ENCODE measurements at regions not wholly inside any gene's neighbourhood (a gene's known extent, or its start where the extent isn't known, plus 50 kb on each side); places are given as distances from the start of the nearest gene placed in this dataset.
"Not testable (repeated sequence)": the region's sequence is repeated elsewhere in the genome, so short reads cannot be mapped to it uniquely, and the experiment has no call there.

- H3K27me3 Mint-ChIP-seq, result peaks cover 11% of the 10 kb centered on the region
- not testable (repeated sequence) for DNase-seq, H3K9me3 Mint-ChIP-seq, H3K27ac Mint-ChIP-seq, ATAC-seq, H3K4me1 Mint-ChIP-seq, H3K4me3 Mint-ChIP-seq
Measured at GRCh38 chr21:13825218-13825778, 215.7 kb downstream of the POTED start.

- H3K4me1 Mint-ChIP-seq, H3K27me3 Mint-ChIP-seq, ATAC-seq, H3K9me3 Mint-ChIP-seq, H3K27ac Mint-ChIP-seq, H3K4me3 Mint-ChIP-seq, DNase-seq: not testable (repeated sequence)
Measured at GRCh38 chr21:13820286-13820685, 210.7 kb downstream of the POTED start.

GRCh38 chr21:13812191-13812590 is 202.6 kb downstream of the POTED start:
- H3K27ac Mint-ChIP-seq, H3K4me1 Mint-ChIP-seq, H3K4me3 Mint-ChIP-seq, ATAC-seq, H3K27me3 Mint-ChIP-seq, H3K9me3 Mint-ChIP-seq, DNase-seq: not testable (repeated sequence)

GRCh38 chr21:13810559-13810958 is 201.0 kb downstream of the POTED start:
- H3K27me3 Mint-ChIP-seq, DNase-seq, H3K4me3 Mint-ChIP-seq, H3K9me3 Mint-ChIP-seq, H3K4me1 Mint-ChIP-seq, ATAC-seq, H3K27ac Mint-ChIP-seq: not testable (repeated sequence)

- not testable (repeated sequence) for H3K4me1 Mint-ChIP-seq, H3K27ac Mint-ChIP-seq, H3K27me3 Mint-ChIP-seq, H3K4me3 Mint-ChIP-seq, H3K9me3 Mint-ChIP-seq, DNase-seq
- ATAC-seq, result peak; percentile 48
Measured at GRCh38 chr21:13806444-13806843, 196.9 kb downstream of the POTED start.

- H3K9me3 Mint-ChIP-seq, H3K27ac Mint-ChIP-seq, H3K4me1 Mint-ChIP-seq, H3K4me3 Mint-ChIP-seq, ATAC-seq, H3K27me3 Mint-ChIP-seq, DNase-seq: not testable (repeated sequence)
Measured at GRCh38 chr21:13802757-13803156, 193.2 kb downstream of the POTED start.

All from stimulated activated naive CD8-positive, alpha-beta T cell treated with anti-CD3 and anti-CD28 coated beads, Interleukin-15, amount 100 ng/mL, for 72 hours (primary cell).